Skeletal muscle satellite cell (primary cell): ENCODE measurements at regions not wholly inside any gene's neighbourhood (a gene's known extent, or its start where the extent isn't known, plus 50 kb on each side); places are given as distances from the start of the nearest gene placed in this dataset.
"Not testable (repeated sequence)": the region's sequence is repeated elsewhere in the genome, so short reads cannot be mapped to it uniquely, and the experiment has no call there.

Source experiments
- H3K27me3 ChIP-seq: 2 replicates; pipeline ENCODE4 v1.7.0; 2013; ENCODE audit warnings: low read length; ENCODE audit not compliant: control insufficient read depth, insufficient read depth
- H3K36me3 ChIP-seq: 2 replicates; pipeline ENCODE4 v1.7.0; 2013; ENCODE audit warnings: mild to moderate bottlenecking, control low read depth, low read length; ENCODE audit not compliant: insufficient read depth
- H3K4me1 ChIP-seq: 2 replicates; pipeline ENCODE4 v1.7.0; 2013; ENCODE audit warnings: low read length; ENCODE audit not compliant: control insufficient read depth, insufficient read depth
- H3K4me2 ChIP-seq: 2 replicates; pipeline ENCODE4 v1.7.0; 2013; ENCODE audit warnings: mild to moderate bottlenecking, low read length
- H3K4me3 ChIP-seq: 2 replicates; pipeline ENCODE4 v1.7.0; 2013; ENCODE audit warnings: low read length
- H3K9ac ChIP-seq: 2 replicates; pipeline ENCODE4 v1.7.0; 2013; ENCODE audit warnings: mild to moderate bottlenecking, low read depth, low read length, moderate library complexity
- H3K9me3 ChIP-seq: replicated peaks from 2 replicates; pipeline ENCODE4 v1.7.0; 2013; ENCODE audit warnings: mild to moderate bottlenecking, control low read depth, low read length

GRCh38 chr2:40646642-40647041 is 194.8 kb upstream of the SLC8A1 start:
- Histone ChIP-seq H3K9ac (no peak overlapping the region), H3K4me1 (no peaks in the 10 kb centered on the region), H3K9me3 (no peaks in the 10 kb centered on the region), H3K4me2 (no peak overlapping the region), H3K36me3 (no peaks in the 10 kb centered on the region), H3K4me3 (no peak overlapping the region), H3K27me3 (no peaks in the 10 kb centered on the region)

DNA sequence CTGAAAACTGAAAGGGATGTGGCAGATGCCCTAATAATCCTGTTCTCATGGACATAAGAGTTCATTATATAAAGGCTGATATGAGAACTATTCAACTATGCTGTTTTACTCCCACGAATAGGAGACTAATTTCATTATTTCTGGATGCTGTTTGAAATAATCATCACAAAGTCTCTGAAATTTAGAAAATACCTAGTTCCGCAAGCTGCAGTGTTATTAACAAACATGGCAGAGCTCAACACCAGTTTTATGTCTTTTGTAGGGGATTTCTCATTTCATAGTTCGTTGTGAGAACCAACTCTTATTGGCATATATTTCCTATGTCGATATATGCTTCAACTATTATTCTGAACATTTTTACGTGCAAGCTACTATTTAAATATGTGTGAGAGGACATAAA is 200.3 kb upstream of the SLC8A1 start:
- no peak overlapping the region for H3K9ac ChIP-seq
- peaks cover 12% of the 10 kb centered on the region for H3K4me1 ChIP-seq
- H3K27me3 ChIP-seq, result no peaks in the 10 kb centered on the region
- no peak overlapping the region for H3K4me2 ChIP-seq
- H3K36me3 ChIP-seq, result no peaks in the 10 kb centered on the region
- H3K4me3 ChIP-seq, result no peak overlapping the region
- no peaks in the 10 kb centered on the region for H3K9me3 ChIP-seq

DNA sequence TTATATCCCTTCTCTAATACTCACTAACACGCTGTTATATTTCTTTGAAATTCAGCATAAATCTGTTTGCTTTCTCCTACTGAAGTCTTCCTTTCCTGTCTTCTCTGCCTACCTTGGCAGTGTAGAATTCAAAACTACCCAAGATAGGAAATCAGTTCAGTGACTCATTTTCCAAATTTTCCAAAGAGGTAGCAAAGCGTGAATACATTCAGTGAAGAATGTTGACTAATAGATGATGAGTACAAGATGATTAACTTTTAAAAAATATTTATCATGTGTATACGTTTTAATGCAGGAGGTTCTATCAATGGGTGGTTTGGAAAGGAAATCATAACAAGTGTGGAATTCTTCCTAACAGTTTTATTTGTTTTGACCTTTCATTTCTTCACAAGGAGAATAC is 201.9 kb upstream of the SLC8A1 start:
- Histone ChIP-seq H3K9me3 (no peaks in the 10 kb centered on the region), H3K9ac (no peak overlapping the region), H3K4me3 (no peak overlapping the region), H3K36me3 (no peaks in the 10 kb centered on the region), H3K27me3 (no peaks in the 10 kb centered on the region), H3K4me2 (peak overlapping the region; percentile 1), H3K4me1 (peaks cover 12% of the 10 kb centered on the region)

DNA sequence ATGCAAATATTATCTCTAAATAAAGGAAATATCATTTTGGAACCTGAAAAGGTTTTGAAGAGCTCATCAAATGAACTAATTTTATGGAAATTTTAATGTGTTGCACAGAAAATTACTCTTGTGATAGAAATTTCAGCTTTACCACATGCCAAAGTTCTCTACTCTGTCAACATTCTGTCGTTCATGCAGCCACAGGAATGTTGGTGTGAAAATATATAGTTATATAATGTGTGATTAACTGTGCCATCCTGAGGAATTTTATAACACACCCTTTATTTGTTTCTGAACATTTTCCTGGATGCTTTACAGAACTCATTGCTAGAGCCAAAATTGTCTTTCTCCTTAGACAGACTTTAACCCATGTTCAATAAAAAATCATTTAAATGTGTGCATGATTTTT is 202.5 kb upstream of the SLC8A1 start:
- Histone ChIP-seq H3K4me3 (no peak overlapping the region), H3K36me3 (no peaks in the 10 kb centered on the region), H3K4me1 (peaks cover 12% of the 10 kb centered on the region), H3K9ac (no peak overlapping the region), H3K27me3 (no peaks in the 10 kb centered on the region), H3K9me3 (no peaks in the 10 kb centered on the region), H3K4me2 (peak overlapping the region; percentile 1)

DNA sequence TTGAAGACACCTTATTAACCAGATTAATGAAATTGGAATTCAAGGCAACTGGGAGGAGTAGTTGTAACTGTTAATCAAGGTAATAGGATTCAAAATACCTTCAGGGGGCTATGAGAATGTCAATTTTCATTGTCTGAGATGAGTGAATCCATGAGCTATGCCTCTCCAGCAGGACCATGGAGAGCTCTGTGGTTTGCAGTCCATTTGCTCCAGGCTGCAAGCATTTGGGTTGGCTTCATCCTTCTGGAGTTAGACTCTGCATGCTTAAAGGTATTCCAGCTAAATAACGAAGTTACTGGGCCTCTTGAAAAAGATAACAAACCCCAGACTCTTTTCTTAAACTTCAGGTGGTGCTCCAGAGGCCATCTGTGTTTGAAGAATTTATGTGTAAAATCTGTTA is 207.1 kb upstream of the SLC8A1 start:
- Histone ChIP-seq H3K27me3 (no peaks in the 10 kb centered on the region), H3K4me1 (peaks cover 8% of the 10 kb centered on the region), H3K4me2 (no peak overlapping the region), H3K9me3 (no peaks in the 10 kb centered on the region), H3K36me3 (no peaks in the 10 kb centered on the region), H3K4me3 (no peak overlapping the region), H3K9ac (no peak overlapping the region)

DNA sequence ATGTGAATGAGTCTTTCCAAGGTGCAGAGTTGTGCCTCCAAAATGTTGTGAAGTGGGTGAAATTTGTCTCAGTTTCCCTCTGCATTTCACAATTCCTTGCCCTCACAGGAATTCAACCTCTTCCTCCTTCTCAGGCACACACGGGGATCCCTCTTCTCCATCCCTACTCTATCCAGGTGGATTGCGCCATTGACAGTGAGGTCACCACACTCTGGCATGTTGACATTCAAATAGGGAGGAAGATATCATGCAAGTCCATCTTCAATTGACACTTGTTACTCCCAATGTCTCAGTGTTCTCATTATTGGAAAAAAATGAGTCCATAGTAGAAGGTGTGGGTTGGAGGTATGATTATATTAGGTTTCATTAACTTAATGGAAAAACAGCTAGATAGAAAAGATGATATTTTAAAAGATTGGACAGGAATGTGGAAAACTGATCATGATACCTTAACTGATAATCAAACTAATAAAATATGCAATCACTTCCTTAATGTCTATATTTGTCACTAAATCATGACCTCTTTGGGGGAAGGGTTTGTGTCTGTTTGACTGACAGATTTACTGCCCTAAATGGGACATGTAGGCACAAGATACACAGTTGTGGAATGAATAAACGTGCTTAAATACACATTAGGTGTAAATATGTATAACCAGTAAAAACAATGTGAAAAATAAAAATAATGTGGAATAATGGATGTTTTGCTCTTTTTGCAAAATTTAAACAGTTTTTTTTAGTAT is 213.8 kb upstream of the SLC8A1 start:
- Histone ChIP-seq H3K36me3 (no peaks in the 10 kb centered on the region), H3K4me1 (no peaks in the 10 kb centered on the region), H3K9me3 (no peaks in the 10 kb centered on the region), H3K9ac (no peak overlapping the region), H3K4me3 (no peak overlapping the region), H3K27me3 (no peaks in the 10 kb centered on the region), H3K4me2 (no peak overlapping the region)

GRCh38 chr2:40666398-40666797 is 214.5 kb upstream of the SLC8A1 start:
- Histone ChIP-seq H3K9me3 (no peaks in the 10 kb centered on the region), H3K9ac (no peak overlapping the region), H3K4me2 (no peak overlapping the region), H3K36me3 (no peaks in the 10 kb centered on the region), H3K4me1 (no peaks in the 10 kb centered on the region), H3K27me3 (no peaks in the 10 kb centered on the region), H3K4me3 (no peak overlapping the region)

DNA sequence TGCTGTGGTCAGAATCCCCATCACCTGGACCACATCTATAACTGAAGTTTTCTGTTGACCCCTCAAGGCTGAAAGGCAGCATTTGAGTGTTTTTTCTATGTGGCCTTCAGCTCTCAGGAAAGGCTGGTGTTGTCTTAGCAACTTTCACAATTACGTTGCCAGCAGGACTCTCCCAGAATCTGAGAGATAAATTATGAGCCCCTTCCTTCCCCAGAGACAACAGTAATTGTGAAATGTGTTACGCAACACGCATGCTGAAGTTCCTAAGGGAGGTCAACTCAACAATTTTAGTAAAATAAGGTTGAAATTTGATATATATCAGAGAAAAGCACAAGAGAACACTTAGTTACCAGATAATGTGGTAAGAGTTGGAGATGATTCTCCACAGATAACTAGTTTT is 216.5 kb upstream of the SLC8A1 start:
- H3K36me3 ChIP-seq, result no peaks in the 10 kb centered on the region
- H3K9ac ChIP-seq, result no peak overlapping the region
- no peaks in the 10 kb centered on the region for H3K4me1 ChIP-seq
- H3K27me3 ChIP-seq, result no peaks in the 10 kb centered on the region
- peak overlapping the region; percentile 9 for H3K4me2 ChIP-seq
- H3K4me3 ChIP-seq, result no peak overlapping the region
- H3K9me3 ChIP-seq, result no peaks in the 10 kb centered on the region

DNA sequence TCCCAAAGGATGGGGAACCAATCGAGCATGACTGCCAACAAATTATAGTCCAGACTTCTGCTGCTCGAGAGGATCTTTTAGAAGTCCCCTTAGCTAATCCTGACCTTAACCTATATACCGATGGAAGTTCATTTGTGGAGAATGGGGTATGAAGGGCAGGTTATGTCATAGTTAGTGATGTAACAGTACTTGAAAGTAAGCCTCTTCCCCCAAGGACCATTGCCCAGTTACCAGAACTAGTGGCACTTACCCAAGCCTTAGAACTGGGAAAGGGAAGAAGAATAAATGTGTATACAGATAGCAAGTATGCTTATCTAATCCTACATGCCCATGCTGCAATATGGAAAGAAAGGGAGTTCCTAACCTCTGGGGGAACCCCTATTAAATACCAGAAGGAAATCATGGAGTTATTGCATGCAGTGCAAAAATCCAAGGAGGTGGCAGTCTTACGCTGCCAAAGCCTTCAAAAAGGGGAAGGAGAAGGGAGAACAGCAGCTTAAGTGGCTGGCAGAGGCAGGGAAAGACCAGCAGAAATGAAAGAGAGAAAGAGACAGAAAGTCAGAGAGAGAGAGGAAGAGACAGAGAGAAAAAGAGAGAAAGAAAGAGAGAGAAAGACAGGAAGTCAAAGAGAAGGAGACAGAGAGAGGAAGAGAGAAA is 224.4 kb upstream of the SLC8A1 start:
- H3K4me3 ChIP-seq, H3K36me3 ChIP-seq, H3K9ac ChIP-seq, H3K9me3 ChIP-seq, H3K4me2 ChIP-seq, H3K4me1 ChIP-seq, H3K27me3 ChIP-seq: not testable (repeated sequence)

DNA sequence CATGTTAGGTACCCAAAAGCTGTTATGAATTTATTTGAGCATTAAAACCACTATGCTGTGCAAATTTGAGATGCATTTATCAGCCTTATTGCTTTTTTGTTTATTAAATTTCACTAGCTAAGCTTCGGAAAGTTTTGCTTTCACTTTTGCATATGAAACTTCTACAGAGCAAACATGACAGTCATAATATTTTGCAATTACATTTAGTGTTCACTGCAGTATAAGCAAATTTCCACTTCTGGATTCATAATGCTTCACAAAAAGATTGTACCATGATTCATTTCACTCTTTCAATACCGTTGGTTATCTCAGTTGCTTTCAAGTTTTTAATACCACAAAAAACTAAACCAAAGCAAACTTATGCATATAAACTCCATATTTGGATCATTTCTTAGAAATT is 228.7 kb upstream of the SLC8A1 start:
- no peak overlapping the region for H3K4me3 ChIP-seq

DNA sequence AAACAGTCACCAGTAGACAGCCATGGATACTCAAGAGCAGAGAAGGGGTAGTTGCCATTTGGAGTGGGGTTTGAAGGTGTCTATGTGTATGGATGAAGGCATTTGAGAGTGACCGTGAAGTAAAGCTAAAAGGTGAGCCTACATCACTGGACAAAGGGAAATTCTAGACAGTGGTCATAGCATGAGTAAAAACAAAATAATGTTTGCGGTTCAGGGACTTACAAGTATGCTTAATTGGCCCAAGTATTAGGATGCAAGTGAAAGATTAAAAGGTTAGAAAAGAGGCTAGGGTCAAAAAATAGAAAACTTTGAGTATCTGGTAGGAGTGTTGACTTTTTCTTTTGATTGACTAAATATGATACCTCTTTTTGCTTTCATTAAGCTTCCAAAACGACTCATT is 238.1 kb upstream of the SLC8A1 start:
- no peak overlapping the region for H3K4me2 ChIP-seq
- H3K27me3 ChIP-seq, result no peaks in the 10 kb centered on the region
- H3K36me3 ChIP-seq, result no peaks in the 10 kb centered on the region
- H3K9ac ChIP-seq, result no peak overlapping the region
- no peaks in the 10 kb centered on the region for H3K9me3 ChIP-seq
- H3K4me1 ChIP-seq, result no peaks in the 10 kb centered on the region
- H3K4me3 ChIP-seq, result no peak overlapping the region

More for the DNA sequence above, 228.7 kb upstream of the SLC8A1 start:
- Histone ChIP-seq H3K9me3 (no peaks in the 10 kb centered on the region), H3K4me2 (peak overlapping the region; percentile 20), H3K9ac (no peak overlapping the region), H3K36me3 (no peaks in the 10 kb centered on the region), H3K27me3 (no peaks in the 10 kb centered on the region), H3K4me1 (no peaks in the 10 kb centered on the region)

DNA sequence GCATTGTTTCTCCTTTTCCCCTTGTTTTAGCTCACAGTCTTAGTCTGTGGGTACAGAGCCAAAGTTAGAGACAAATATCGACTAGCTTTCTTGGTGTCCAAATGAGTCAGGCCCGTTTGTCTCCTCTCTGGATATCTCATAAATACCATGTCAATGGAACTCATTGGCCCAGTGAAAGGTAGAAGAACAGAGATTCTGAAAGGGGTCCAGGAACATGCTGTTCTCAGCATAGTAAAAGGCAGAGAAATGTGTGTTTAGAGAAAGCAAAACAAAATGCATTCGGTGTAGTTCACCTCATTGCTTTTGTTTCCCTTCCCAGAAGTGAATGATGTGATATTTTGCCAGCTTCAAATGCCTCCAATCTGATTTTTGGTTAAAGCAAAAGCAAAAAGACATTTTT is 238.6 kb upstream of the SLC8A1 start:
- H3K4me2 ChIP-seq, result no peak overlapping the region
- no peak overlapping the region for H3K4me3 ChIP-seq
- no peaks in the 10 kb centered on the region for H3K27me3 ChIP-seq

More for the DNA sequence above, 238.6 kb upstream of the SLC8A1 start:
- Histone ChIP-seq H3K4me1 (no peaks in the 10 kb centered on the region), H3K9ac (no peak overlapping the region), H3K9me3 (no peaks in the 10 kb centered on the region), H3K36me3 (no peaks in the 10 kb centered on the region)
